B cell (primary cell): ENCODE measurements at regions not wholly inside any gene's neighbourhood (a gene's known extent, or its start where the extent isn't known, plus 50 kb on each side); places are given as distances from the start of the nearest gene placed in this dataset.

ENCODE experiments used
- ATAC-seq: fragments of 200-7000 bp; cut with Tn5 transposase; one replicate; pipeline ENCODE4 v1.10.0; 2021; ENCODE audit warnings: low read depth, mild to moderate bottlenecking, moderate number of reproducible peaks, moderate library complexity
- CTCF ChIA-PET: fragments of 350-600 bp; sonication (Branson Sonifier 250); formaldehyde crosslinking; loops from one replicate; lab custom pipeline; 2021; ENCODE audit warnings: antibody characterized with exemption, inconsistent platforms; lab: Charles Lee
- POLR2A ChIA-PET: fragments of 350-600 bp; sonication (Branson Sonifier 250); formaldehyde crosslinking; loops from one replicate; lab custom pipeline; 2021; ENCODE audit warnings: antibody characterized with exemption; lab: Charles Lee
- DNase-seq: peaks from one replicate; pipeline ENCODE4 v3.0.0; 2013
- H2AFZ ChIP-seq: 2 replicates; pipeline ENCODE4 v1.6.1; 2012; ENCODE audit warnings: mild to moderate bottlenecking, low read depth, low read length; ENCODE audit not compliant: insufficient read depth, poor library complexity, severe bottlenecking
- H3K27ac ChIP-seq, 2 donors: 1 replicate in 1 of 2; 2 replicates in 1 of 2; pipeline ENCODE4 v1.5.1; 2012 to 2013; ENCODE audit warnings: low read length in 2 of 2, mild to moderate bottlenecking in 2 of 2, moderate library complexity in 1 of 2
- H3K27me3 ChIP-seq, 4 experiments: fragments of 200-600 bp in 1 of 4; sonication (generic) in 1 of 4; replicated peaks in 1 of 4; 1 replicate in 2 of 4; 2 replicates in 2 of 4; pipeline versions ENCODE4 v1.6.1 to v1.7.0; 2013 to 2016; ENCODE audit warnings: low read length in 3 of 4, mild to moderate bottlenecking in 2 of 4, mixed read lengths in 1 of 4, moderate library complexity in 1 of 4; ENCODE audit not compliant: insufficient read depth in 4 of 4, control insufficient read depth in 3 of 4; ENCODE audit errors: control extremely low read depth in 1 of 4
- H3K36me3 ChIP-seq, 2 experiments: replicated peaks in 1 of 2; 1 replicate in 1 of 2; 2 replicates in 1 of 2; pipeline versions ENCODE4 v1.6.1 to v1.7.1; 2013; ENCODE audit warnings: low read length in 1 of 2; ENCODE audit not compliant: insufficient read depth in 2 of 2, control insufficient read depth in 1 of 2; ENCODE audit errors: control extremely low read depth in 1 of 2, extremely low read depth in 1 of 2
- H3K4me1 ChIP-seq, 2 donors: fragments of 200-600 bp in 1 of 2; sonication (generic) in 1 of 2; 1 replicate in 1 of 2; 2 replicates in 1 of 2; pipeline versions ENCODE4 v1.5.1 to v1.6.1; 2013 to 2017; ENCODE audit warnings: low read length in 2 of 2; ENCODE audit not compliant: control insufficient read depth in 2 of 2, insufficient read depth in 2 of 2
- H3K4me2 ChIP-seq: replicated peaks from 2 replicates; pipeline ENCODE3; 2012; ENCODE audit warnings: mild to moderate bottlenecking, low read depth, low read length; ENCODE audit not compliant: poor library complexity, severe bottlenecking
- H3K4me3 ChIP-seq, 5 experiments: fragments of 200-600 bp in 1 of 5; sonication (generic) in 1 of 5; 1 replicate in 3 of 5; 2 replicates in 2 of 5; pipeline versions ENCODE4 v1.5.1 to v1.7.0; 2011 to 2016; ENCODE audit warnings: low read length in 4 of 5, mild to moderate bottlenecking in 4 of 5, low read depth in 2 of 5, control low read depth in 1 of 5, moderate library complexity in 1 of 5; ENCODE audit not compliant: insufficient read depth in 1 of 5; ENCODE audit errors: control extremely low read depth in 1 of 5, extremely low read depth in 1 of 5
- H3K79me2 ChIP-seq: fragments of 200-600 bp; sonication (generic); one replicate; pipeline ENCODE4 v1.6.0; 2016; ENCODE audit warnings: low read length; ENCODE audit not compliant: control insufficient read depth, insufficient read depth
- H3K9ac ChIP-seq: fragments of 200-600 bp; sonication (generic); 2 replicates; pipeline ENCODE4 v1.6.1; 2017; ENCODE audit warnings: mild to moderate bottlenecking, low read length, moderate library complexity
- H3K9me3 ChIP-seq, 3 donors: one replicate each; pipeline versions ENCODE4 v1.6.1 to v1.7.1; 2013; ENCODE audit warnings: low read length in 2 of 3; ENCODE audit not compliant: control insufficient read depth in 2 of 3, insufficient read depth in 1 of 3; ENCODE audit errors: control extremely low read depth in 1 of 3
- H4K20me1 ChIP-seq: 2 replicates; pipeline ENCODE4 v1.6.0; 2012; ENCODE audit warnings: mild to moderate bottlenecking, low read length; ENCODE audit not compliant: insufficient read depth, control insufficient read depth, poor library complexity, severe bottlenecking
- H3K27ac Mint-ChIP-seq: one replicate; pipeline ENCODE4 v1.8.0; 2021; ENCODE audit warnings: mixed read lengths
- H3K27me3 Mint-ChIP-seq: one replicate; pipeline ENCODE4 v1.8.0; 2021; ENCODE audit warnings: mixed read lengths
- H3K4me1 Mint-ChIP-seq: one replicate; pipeline ENCODE4 v1.8.0; 2021; ENCODE audit warnings: mixed read lengths
- H3K4me3 Mint-ChIP-seq: one replicate; pipeline ENCODE4 v1.8.0; 2021; ENCODE audit warnings: mixed read lengths
- H3K9me3 Mint-ChIP-seq: one replicate; pipeline ENCODE4 v1.8.0; 2022; ENCODE audit warnings: mixed read lengths; ENCODE audit not compliant: insufficient read depth
- EZH2 ChIP-seq: IDR thresholded peaks from 2 replicates; pipeline ENCODE4 v1.6.1; 2012; ENCODE audit warnings: borderline replicate concordance, low read depth, mild to moderate bottlenecking, moderate library complexity, low read length; ENCODE audit not compliant: insufficient read depth, poor library complexity, severe bottlenecking
- WGBS: methylation state at CpG from one replicate; pipeline ENCODE4 v1.1.5; 2013; ENCODE audit warnings: missing lambda C conversion rate; ENCODE audit not compliant: insufficient coverage; 5-methylcytosine and 5-hydroxymethylcytosine counted together
- intact Hi-C: fragments of 100-400 bp; cut with micrococcal nuclease; formaldehyde crosslinking; loops from one replicate; pipeline ENCODE4 v1.10.0; 2022
- TF ChIP-seq, protein P1 (sequence below): fragments of 200-600 bp; IDR thresholded peaks from one replicate; pipeline ENCODE4 v1.8.0; 2022; ENCODE audit warnings: antibody characterized with exemption, mild to moderate bottlenecking

DNA sequence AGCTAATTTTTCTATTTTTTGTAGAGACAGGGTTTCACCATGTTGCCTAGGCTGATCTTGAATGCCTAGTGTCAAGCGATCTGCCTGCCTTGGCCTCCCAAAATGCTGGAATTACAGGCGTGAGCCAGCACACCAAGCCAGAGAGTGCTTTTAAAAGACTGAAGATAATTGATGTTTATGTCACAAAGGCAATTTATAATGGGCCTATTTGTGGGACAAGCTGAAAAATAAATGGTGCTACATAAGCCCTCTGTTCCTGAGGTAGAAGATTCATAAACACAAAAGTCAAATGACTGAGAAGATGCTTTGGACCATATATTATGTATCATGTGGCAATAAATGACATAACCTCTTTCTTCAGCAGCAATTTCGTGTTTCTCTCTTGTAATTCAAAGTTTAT, 329.6 kb downstream of the GABRB2 start:
- Histone ChIP-seq H3K27me3 (no peaks in the 10 kb centered on the region), H4K20me1 (no peaks in the 10 kb centered on the region), H3K4me3 (no peak overlapping the region), H3K36me3 (no peaks in the 10 kb centered on the region), H3K9me3 (no peaks in the 10 kb centered on the region), H3K4me2 (no peak overlapping the region), H3K79me2 (no peaks in the 10 kb centered on the region), H3K9ac (no peak overlapping the region), H2AFZ (no peak overlapping the region), H3K27ac (no peak overlapping the region), H3K4me1 (no peaks in the 10 kb centered on the region)
- no peaks in the 10 kb centered on the region for H3K4me1 Mint-ChIP-seq
- H3K4me3 Mint-ChIP-seq, result no peak overlapping the region
- ATAC-seq (no peak), DNase-seq (no peak)
- no peak overlapping the region for H3K27ac Mint-ChIP-seq
- no peaks in the 10 kb centered on the region for H3K27me3 Mint-ChIP-seq
- TF ChIP-seq, protein P1, sequence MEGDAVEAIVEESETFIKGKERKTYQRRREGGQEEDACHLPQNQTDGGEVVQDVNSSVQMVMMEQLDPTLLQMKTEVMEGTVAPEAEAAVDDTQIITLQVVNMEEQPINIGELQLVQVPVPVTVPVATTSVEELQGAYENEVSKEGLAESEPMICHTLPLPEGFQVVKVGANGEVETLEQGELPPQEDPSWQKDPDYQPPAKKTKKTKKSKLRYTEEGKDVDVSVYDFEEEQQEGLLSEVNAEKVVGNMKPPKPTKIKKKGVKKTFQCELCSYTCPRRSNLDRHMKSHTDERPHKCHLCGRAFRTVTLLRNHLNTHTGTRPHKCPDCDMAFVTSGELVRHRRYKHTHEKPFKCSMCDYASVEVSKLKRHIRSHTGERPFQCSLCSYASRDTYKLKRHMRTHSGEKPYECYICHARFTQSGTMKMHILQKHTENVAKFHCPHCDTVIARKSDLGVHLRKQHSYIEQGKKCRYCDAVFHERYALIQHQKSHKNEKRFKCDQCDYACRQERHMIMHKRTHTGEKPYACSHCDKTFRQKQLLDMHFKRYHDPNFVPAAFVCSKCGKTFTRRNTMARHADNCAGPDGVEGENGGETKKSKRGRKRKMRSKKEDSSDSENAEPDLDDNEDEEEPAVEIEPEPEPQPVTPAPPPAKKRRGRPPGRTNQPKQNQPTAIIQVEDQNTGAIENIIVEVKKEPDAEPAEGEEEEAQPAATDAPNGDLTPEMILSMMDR, result no peak
- TF ChIP-seq EZH2, result no peak
- POLR2A ChIA-PET, result no interaction called here
- WGBS, result 84% methylated on average over 2 of the region's 3 CpGs
- CTCF ChIA-PET, result no interaction called here
- intact Hi-C loops, result no loop called here
- H3K9me3 Mint-ChIP-seq, result no peaks in the 10 kb centered on the region

DNA sequence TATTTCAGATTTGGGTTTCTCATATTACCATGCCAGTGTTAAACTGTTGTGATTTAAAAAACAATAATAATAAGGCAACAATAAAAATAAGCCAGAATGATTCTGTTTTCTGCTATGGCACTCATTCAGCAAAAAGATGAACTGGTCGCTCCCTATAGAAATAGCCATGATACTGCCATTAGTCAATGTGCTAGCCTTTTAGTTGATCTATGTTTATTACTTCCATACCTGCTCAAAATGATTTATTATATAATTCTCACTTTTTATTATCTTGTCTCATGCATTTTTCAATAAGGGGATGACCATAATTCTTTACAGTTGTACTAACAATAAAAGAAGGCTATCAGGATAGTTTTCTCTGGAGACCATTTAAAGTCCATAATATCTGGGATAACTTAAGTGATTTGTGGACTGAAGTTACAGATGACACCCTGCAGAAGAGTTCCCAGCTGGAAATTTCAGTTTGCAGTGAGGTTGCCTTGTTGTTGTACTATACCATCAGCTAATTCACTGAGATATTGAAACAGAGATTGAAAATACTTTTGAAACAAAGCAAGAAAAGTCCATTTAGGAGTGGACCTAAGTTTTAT, 334.3 kb downstream of the GABRB2 start:
- ATAC-seq (no peak), DNase-seq (no peak)
- POLR2A ChIA-PET, result no interaction called here
- no CpG with 5 or more reads among the region's 1 CpG for whole genome bisulfite sequencing
- H3K27me3 Mint-ChIP-seq, result no peaks in the 10 kb centered on the region
- Histone ChIP-seq H3K9ac (no peak overlapping the region), H3K79me2 (no peaks in the 10 kb centered on the region), H3K4me1 (no peaks in the 10 kb centered on the region), H3K4me3 (no peak overlapping the region), H3K27ac (no peak overlapping the region), H3K9me3 (no peaks in the 10 kb centered on the region), H4K20me1 (no peaks in the 10 kb centered on the region), H3K36me3 (no peaks in the 10 kb centered on the region), H3K4me2 (no peak overlapping the region), H2AFZ (no peak overlapping the region), H3K27me3 (no peaks in the 10 kb centered on the region)
- no peaks in the 10 kb centered on the region for H3K4me1 Mint-ChIP-seq
- intact Hi-C loops, result no loop called here
- H3K27ac Mint-ChIP-seq, result no peak overlapping the region
- no peak overlapping the region for H3K4me3 Mint-ChIP-seq
- CTCF ChIA-PET, result no interaction called here
- peaks cover 2% of the 10 kb centered on the region for H3K9me3 Mint-ChIP-seq
- TF ChIP-seq EZH2, result no peak
- TF ChIP-seq, protein P1, result no peak
